ENCODE measurements at regions not wholly inside any gene's neighbourhood (a gene's known extent, or its start where the extent isn't known, plus 50 kb on each side); places are given as distances from the start of the nearest gene placed in this dataset.

DNA sequence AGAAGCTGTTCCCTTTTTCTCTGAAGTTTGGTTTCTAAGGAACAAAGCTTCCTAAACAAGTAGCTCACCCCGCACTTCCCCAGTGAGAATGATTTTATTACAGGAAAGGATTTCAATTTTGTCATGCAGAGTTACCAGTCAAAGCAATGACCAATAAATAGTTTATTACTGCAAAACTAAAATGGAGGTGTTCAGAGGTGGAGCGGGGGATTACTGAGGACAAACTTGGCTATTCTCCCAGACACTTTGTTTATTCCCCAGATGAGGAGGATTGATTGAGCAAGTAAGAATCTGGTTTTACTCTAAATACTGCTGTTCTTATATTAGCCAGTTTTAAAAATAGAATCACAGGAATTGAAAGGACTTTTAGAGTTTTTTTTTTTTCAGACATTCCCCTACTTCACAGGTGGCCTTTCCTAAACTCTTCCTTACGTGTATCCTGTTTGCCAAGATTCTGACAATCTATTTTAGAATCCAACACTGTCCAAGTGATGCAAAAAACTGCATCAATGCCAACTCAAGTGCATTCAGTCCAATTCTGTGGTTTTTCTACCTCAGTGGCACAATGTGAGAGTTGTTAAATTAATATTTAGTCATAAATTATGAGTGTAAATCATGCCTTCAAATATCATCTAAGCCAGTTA, 136.1 kb downstream of the TNFSF18 start:
- Mint-ChIP-seq H3K4me3 (no peak overlapping the region), H3K36me3 (no peaks in the 10 kb centered on the region), H3K27ac (no peak overlapping the region), H3K27me3 (ENCODE audit: insufficient read depth, low read depth) (peaks cover 3% of the 10 kb centered on the region), H3K9me3 (peaks cover 7% of the 10 kb centered on the region), H3K4me1 (no peaks in the 10 kb centered on the region)
- Histone ChIP-seq H3K27ac (no peak overlapping the region), H3K9me3 (ENCODE audit: low read depth) (no peaks in the 10 kb centered on the region), H3K36me3 (no peaks in the 10 kb centered on the region), H2AFZ (replicated peaks) (no peak overlapping the region), H3K9ac (no peak overlapping the region), H3K4me2 (no peak overlapping the region), H3K4me3 (no peak overlapping the region), H4K20me1 (ENCODE audit: low read depth) (no peaks in the 10 kb centered on the region), H3K79me2 (ENCODE audit: low read depth) (no peaks in the 10 kb centered on the region), H3K27me3 (no peaks in the 10 kb centered on the region), H3F3A (ENCODE audit: low read depth) (no peaks in the 10 kb centered on the region), H3K4me1 (no peaks in the 10 kb centered on the region)
- TF ChIP-seq EZH2phosphoT487 (IDR thresholded peaks at IDR 0.05) (no peak), EZH2 (IDR thresholded peaks at IDR 0.05) (no peak)
- TF ChIP-seq, protein P1, sequence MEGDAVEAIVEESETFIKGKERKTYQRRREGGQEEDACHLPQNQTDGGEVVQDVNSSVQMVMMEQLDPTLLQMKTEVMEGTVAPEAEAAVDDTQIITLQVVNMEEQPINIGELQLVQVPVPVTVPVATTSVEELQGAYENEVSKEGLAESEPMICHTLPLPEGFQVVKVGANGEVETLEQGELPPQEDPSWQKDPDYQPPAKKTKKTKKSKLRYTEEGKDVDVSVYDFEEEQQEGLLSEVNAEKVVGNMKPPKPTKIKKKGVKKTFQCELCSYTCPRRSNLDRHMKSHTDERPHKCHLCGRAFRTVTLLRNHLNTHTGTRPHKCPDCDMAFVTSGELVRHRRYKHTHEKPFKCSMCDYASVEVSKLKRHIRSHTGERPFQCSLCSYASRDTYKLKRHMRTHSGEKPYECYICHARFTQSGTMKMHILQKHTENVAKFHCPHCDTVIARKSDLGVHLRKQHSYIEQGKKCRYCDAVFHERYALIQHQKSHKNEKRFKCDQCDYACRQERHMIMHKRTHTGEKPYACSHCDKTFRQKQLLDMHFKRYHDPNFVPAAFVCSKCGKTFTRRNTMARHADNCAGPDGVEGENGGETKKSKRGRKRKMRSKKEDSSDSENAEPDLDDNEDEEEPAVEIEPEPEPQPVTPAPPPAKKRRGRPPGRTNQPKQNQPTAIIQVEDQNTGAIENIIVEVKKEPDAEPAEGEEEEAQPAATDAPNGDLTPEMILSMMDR (IDR thresholded peaks at IDR 0.05) = no peak
- DNase-seq (ENCODE audit: low spot score) = no peak

DNA sequence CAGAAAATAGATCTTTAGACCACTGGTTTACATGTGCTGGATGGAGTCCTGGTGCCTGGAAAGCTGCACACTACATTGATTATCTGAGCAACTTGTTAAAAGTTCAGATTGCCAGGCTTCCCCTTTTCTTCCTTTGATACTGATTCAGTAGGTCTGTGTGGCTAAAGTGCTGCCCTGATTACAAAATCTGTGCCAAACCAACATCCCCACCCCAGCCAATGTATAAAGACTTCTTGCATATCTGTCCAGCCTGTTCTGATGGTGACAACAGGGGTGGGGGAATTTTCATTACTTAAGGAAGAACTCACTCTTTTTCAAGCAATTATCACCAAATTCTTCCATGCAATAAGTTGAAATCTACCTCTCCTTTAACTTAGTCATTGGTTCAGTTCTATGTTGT, 135.5 kb downstream of the TNFSF18 start:
- H3K36me3 Mint-ChIP-seq = no peaks in the 10 kb centered on the region
- TF ChIP-seq EZH2phosphoT487 (IDR thresholded peaks at IDR 0.05) = no peak
- TF ChIP-seq, protein P1 (IDR thresholded peaks at IDR 0.05) = no peak
- TF ChIP-seq EZH2 (IDR thresholded peaks at IDR 0.05) = no peak
- peaks cover 7% of the 10 kb centered on the region for H3K9me3 Mint-ChIP-seq
- no peaks in the 10 kb centered on the region for H3K36me3 ChIP-seq
- H3K9me3 ChIP-seq (ENCODE audit: low read depth) = no peaks in the 10 kb centered on the region
- H3K27me3 ChIP-seq = no peaks in the 10 kb centered on the region
- DNase-seq (ENCODE audit: low spot score) = no peak
- no peak overlapping the region for H3K4me3 Mint-ChIP-seq
- H3K4me3 ChIP-seq = no peak overlapping the region
- no peaks in the 10 kb centered on the region for H3F3A ChIP-seq (ENCODE audit: low read depth)
- no peaks in the 10 kb centered on the region for H3K4me1 ChIP-seq
- no peak overlapping the region for H2AFZ ChIP-seq (replicated peaks)
- H3K27ac ChIP-seq = no peak overlapping the region
- H4K20me1 ChIP-seq (ENCODE audit: low read depth) = no peaks in the 10 kb centered on the region
- H3K27me3 Mint-ChIP-seq (ENCODE audit: insufficient read depth, low read depth) = peaks cover 3% of the 10 kb centered on the region
- H3K9ac ChIP-seq = no peak overlapping the region
- H3K4me2 ChIP-seq = no peak overlapping the region
- no peak overlapping the region for H3K27ac Mint-ChIP-seq
- H3K4me1 Mint-ChIP-seq = no peaks in the 10 kb centered on the region
- H3K79me2 ChIP-seq (ENCODE audit: low read depth) = no peaks in the 10 kb centered on the region

DNA sequence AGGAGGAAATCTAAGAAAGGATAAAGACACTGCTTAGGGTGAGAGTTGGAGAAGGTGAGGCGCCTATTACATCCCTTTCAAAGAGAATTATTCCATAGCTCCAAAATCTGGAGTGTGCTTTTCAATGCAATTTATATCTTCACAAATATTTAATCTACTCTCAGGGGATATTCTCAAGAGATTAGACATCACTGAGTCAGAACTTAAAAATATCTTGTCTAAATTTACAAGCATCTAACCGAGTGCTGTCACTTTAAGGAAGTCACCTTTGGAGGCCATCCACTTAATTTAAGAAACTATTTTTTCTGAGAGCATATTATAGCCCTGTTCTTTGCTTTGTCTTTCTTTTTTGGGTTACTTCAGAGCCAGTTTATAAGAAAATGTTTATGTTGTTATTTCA, 134.6 kb downstream of the TNFSF18 start:
- H3K27ac Mint-ChIP-seq = no peak overlapping the region
- no peaks in the 10 kb centered on the region for H3F3A ChIP-seq (ENCODE audit: low read depth)
- no peak overlapping the region for H3K27ac ChIP-seq
- DNase-seq (ENCODE audit: low spot score) = no peak
- H3K4me1 ChIP-seq = no peaks in the 10 kb centered on the region
- H3K36me3 Mint-ChIP-seq = no peaks in the 10 kb centered on the region
- H3K4me3 Mint-ChIP-seq = no peak overlapping the region
- H3K27me3 Mint-ChIP-seq (ENCODE audit: insufficient read depth, low read depth) = peaks cover 3% of the 10 kb centered on the region
- no peak overlapping the region for H3K4me2 ChIP-seq
- no peak overlapping the region for H3K4me3 ChIP-seq
- H3K27me3 ChIP-seq = no peaks in the 10 kb centered on the region
- H4K20me1 ChIP-seq (ENCODE audit: low read depth) = no peaks in the 10 kb centered on the region
- no peaks in the 10 kb centered on the region for H3K36me3 ChIP-seq
- H3K9me3 Mint-ChIP-seq = peaks cover 7% of the 10 kb centered on the region
- no peaks in the 10 kb centered on the region for H3K79me2 ChIP-seq (ENCODE audit: low read depth)
- H2AFZ ChIP-seq (replicated peaks) = no peak overlapping the region
- no peak overlapping the region for H3K9ac ChIP-seq
- no peak for TF ChIP-seq EZH2phosphoT487 (IDR thresholded peaks at IDR 0.05)
- no peak for TF ChIP-seq EZH2 (IDR thresholded peaks at IDR 0.05)
- TF ChIP-seq, protein P1 (IDR thresholded peaks at IDR 0.05) = no peak
- no peaks in the 10 kb centered on the region for H3K9me3 ChIP-seq (ENCODE audit: low read depth)
- H3K4me1 Mint-ChIP-seq = no peaks in the 10 kb centered on the region
